ENCODE measurements at regions not wholly inside any gene's neighbourhood (a gene's known extent, or its start where the extent isn't known, plus 50 kb on each side); places are given as distances from the start of the nearest gene placed in this dataset.

GRCh38 chr4:93888308-93888707 is 59.8 kb downstream of the ATOH1 start:
- H3K9me3 ChIP-seq = no peaks in the 10 kb centered on the region
- no peaks in the 10 kb centered on the region for H3K4me1 ChIP-seq
- no peak for TF ChIP-seq CTCF (IDR thresholded peaks at IDR 0.05)
- ATAC-seq (no peak), DNase-seq (no peak)
- H3K27ac ChIP-seq = no peak overlapping the region
- intact Hi-C loops (cut with DNase I) = no loop called here
- H3K36me3 ChIP-seq (ENCODE audit: insufficient read depth in 1 of 2, low read depth in 1 of 2) = no peaks in the 10 kb centered on the region
- H3K4me3 ChIP-seq = no peak overlapping the region
- no peaks in the 10 kb centered on the region for H3K27me3 ChIP-seq (ENCODE audit: insufficient read depth in 3 of 3, low read length in 2 of 3)

- DNase-seq (no peak), ATAC-seq (no peak)
- Histone ChIP-seq H3K27me3 (ENCODE audit: insufficient read depth in 3 of 3, low read length in 2 of 3) (no peaks in the 10 kb centered on the region), H3K4me3 (no peak overlapping the region), H3K36me3 (ENCODE audit: insufficient read depth in 1 of 2, low read depth in 1 of 2) (no peaks in the 10 kb centered on the region), H3K9me3 (no peaks in the 10 kb centered on the region), H3K27ac (no peak overlapping the region), H3K4me1 (no peaks in the 10 kb centered on the region)
- intact Hi-C loops (cut with DNase I) = no loop called here
- no peak for TF ChIP-seq CTCF (IDR thresholded peaks at IDR 0.05)
These were observed 60.2 kb downstream of the ATOH1 start for GRCh38 chr4:93888768-93889167.

- intact Hi-C loops (cut with DNase I) = no loop called here
- WGBS, 3 donors = 38 to 72% (median 54%) methylated on average over 2 of the region's 2 CpGs
- Histone ChIP-seq H3K27ac (no peak overlapping the region), H3K36me3 (ENCODE audit: insufficient read depth in 1 of 2, low read depth in 1 of 2) (no peaks in the 10 kb centered on the region), H3K4me1 (no peaks in the 10 kb centered on the region), H3K9me3 (no peaks in the 10 kb centered on the region), H3K4me3 (no peak overlapping the region), H3K27me3 (ENCODE audit: insufficient read depth in 3 of 3, low read length in 2 of 3) (no peaks in the 10 kb centered on the region)
- TF ChIP-seq CTCF (IDR thresholded peaks at IDR 0.05) = no peak
- DNase-seq (no peak), ATAC-seq (no peak)
These were observed 62.7 kb downstream of the ATOH1 start for GRCh38 chr4:93891244-93891643.

- no peak overlapping the region for H3K4me3 ChIP-seq
- WGBS, 3 donors = 76 to 85% (median 81%) methylated on average over 2 of the region's 2 CpGs
- H3K36me3 ChIP-seq (ENCODE audit: insufficient read depth in 1 of 2, low read depth in 1 of 2) = no peaks in the 10 kb centered on the region
- intact Hi-C loops (cut with DNase I) = no loop called here
- DNase-seq = no peak
- H3K27me3 ChIP-seq (ENCODE audit: insufficient read depth in 3 of 3, low read length in 2 of 3) = no peaks in the 10 kb centered on the region
- H3K9me3 ChIP-seq = no peaks in the 10 kb centered on the region
- no peaks in the 10 kb centered on the region for H3K4me1 ChIP-seq
- no peak for ATAC-seq
- no peak for TF ChIP-seq CTCF (IDR thresholded peaks at IDR 0.05)
- H3K27ac ChIP-seq = no peak overlapping the region
These were observed 66.4 kb downstream of the ATOH1 start for GRCh38 chr4:93894995-93895394.

GRCh38 chr4:93896516-93896915 is 68.0 kb downstream of the ATOH1 start:
- WGBS, 3 donors = 42 to 65% (median 51%) methylated on average over 1 of the region's 1 CpG
- intact Hi-C loops (cut with DNase I) = no loop called here

More at GRCh38 chr4:93896516-93896915, 68.0 kb downstream of the ATOH1 start:
- ATAC-seq (no peak), DNase-seq (no peak)
- TF ChIP-seq CTCF (IDR thresholded peaks at IDR 0.05) = no peak
- no peak overlapping the region for H3K27ac ChIP-seq
- no peaks in the 10 kb centered on the region for H3K27me3 ChIP-seq (ENCODE audit: insufficient read depth in 3 of 3, low read length in 2 of 3)
- H3K4me1 ChIP-seq = no peaks in the 10 kb centered on the region
- H3K4me3 ChIP-seq = no peak overlapping the region
- no peaks in the 10 kb centered on the region for H3K9me3 ChIP-seq
- no peaks in the 10 kb centered on the region for H3K36me3 ChIP-seq (ENCODE audit: insufficient read depth in 1 of 2, low read depth in 1 of 2)
